Mucosa of descending colon (tissue), 3 donors: ENCODE measurements at regions not wholly inside any gene's neighbourhood (a gene's known extent, or its start where the extent isn't known, plus 50 kb on each side); places are given as distances from the start of the nearest gene placed in this dataset.

Source experiments
- ATAC-seq: fragments of 200-7000 bp; cut with Tn5 transposase; one replicate; pipeline ENCODE4 v1.9.1; 2020; ENCODE audit warnings: mild to moderate bottlenecking, moderate library complexity
- DNase-seq, 3 donors: peaks; one replicate each; pipeline ENCODE4 v3.0.0-alpha.2; 2020
- H3K36me3 ChIP-seq: fragments of 200-600 bp; one replicate; pipeline ENCODE4 v1.8.0; 2021; ENCODE audit warnings: low read depth, mild to moderate bottlenecking
- H3K4me1 ChIP-seq: fragments of 200-600 bp; one replicate; pipeline ENCODE4 v1.8.0; 2021; ENCODE audit warnings: low read depth, mild to moderate bottlenecking
- H3K4me3 ChIP-seq: fragments of 200-600 bp; one replicate; pipeline ENCODE4 v1.8.0; 2021; ENCODE audit warnings: mild to moderate bottlenecking
- H3K9me3 ChIP-seq: fragments of 200-600 bp; one replicate; pipeline ENCODE4 v1.8.0; 2021; ENCODE audit warnings: mild to moderate bottlenecking
- intact Hi-C, 2 donors: fragments of 100-400 bp; cut with DNase I in 1 of 2; cut with micrococcal nuclease in 1 of 2; formaldehyde crosslinking; loops; one replicate each; pipeline versions ENCODE4 v1.11.0 to v1.11.1; 2022; cut with DNase I, micrococcal nuclease
- TF ChIP-seq, protein P1 (sequence below): fragments of 200-600 bp; IDR thresholded peaks from one replicate; pipeline ENCODE4 v1.8.0; 2022; ENCODE audit warnings: antibody characterized with exemption, mild to moderate bottlenecking
- donor health status: DM: no; HTN: no; CAD: no; lungs with moderate emphysema.
- donor health status: DM: no; HTN: no; CAD: no.
- donor health status: DM: no; HTN: yes; CAD: no.

DNA sequence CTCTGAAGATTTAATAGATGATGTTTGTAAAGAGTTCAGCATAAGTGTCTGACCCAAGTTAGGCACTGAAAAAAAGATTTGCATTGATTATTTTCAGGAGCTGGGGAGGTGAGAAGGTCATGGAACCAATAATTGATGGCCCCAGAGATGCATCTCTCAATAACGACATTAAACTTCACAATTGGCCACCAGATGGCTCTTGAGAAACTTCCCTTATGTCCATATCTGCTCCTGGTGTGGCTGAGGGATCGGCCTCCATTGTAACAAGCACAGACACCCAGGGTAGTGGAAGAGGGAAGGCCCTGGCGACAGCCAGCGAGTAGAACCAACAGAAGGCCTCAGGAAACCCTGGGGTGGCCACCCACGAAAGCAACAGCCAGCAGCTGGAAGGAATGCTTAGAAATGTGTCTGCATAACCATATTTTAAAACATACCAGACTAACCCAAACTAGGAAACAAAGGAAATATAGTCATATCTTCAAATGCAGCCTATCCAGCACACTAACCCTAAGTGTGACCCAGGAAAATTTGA lies 536.7 kb downstream of the SOX2 start:
- ATAC-seq, result peak; percentile 31
- no peaks in the 10 kb centered on the region for H3K9me3 ChIP-seq
- intact Hi-C loops, result no loop called here
- H3K36me3 ChIP-seq, result no peaks in the 10 kb centered on the region
- TF ChIP-seq, protein P1, sequence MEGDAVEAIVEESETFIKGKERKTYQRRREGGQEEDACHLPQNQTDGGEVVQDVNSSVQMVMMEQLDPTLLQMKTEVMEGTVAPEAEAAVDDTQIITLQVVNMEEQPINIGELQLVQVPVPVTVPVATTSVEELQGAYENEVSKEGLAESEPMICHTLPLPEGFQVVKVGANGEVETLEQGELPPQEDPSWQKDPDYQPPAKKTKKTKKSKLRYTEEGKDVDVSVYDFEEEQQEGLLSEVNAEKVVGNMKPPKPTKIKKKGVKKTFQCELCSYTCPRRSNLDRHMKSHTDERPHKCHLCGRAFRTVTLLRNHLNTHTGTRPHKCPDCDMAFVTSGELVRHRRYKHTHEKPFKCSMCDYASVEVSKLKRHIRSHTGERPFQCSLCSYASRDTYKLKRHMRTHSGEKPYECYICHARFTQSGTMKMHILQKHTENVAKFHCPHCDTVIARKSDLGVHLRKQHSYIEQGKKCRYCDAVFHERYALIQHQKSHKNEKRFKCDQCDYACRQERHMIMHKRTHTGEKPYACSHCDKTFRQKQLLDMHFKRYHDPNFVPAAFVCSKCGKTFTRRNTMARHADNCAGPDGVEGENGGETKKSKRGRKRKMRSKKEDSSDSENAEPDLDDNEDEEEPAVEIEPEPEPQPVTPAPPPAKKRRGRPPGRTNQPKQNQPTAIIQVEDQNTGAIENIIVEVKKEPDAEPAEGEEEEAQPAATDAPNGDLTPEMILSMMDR, result no peak
- H3K4me3 ChIP-seq, result no peak overlapping the region
- DNase-seq, result peak in 1 of 3 donors; percentile 38
- no peaks in the 10 kb centered on the region for H3K4me1 ChIP-seq

DNA sequence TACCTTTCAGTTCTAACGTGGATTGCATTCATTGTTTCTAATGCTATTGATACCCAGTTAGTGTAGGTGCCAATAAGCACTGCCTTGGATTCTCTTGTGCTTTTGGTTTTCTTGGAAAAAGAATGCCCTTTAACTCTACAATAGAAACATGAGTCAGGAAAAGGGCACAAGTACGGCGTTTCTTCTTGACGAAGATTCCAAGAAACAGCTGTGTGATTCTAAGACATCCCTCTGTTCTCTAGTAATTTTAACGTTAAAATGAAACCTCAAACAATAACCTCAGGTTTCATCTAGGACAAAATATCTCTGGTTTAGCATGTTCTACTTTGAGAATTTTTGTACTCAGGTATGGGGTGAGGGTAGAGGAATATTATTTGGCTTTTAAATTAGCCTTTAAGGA lies 540.5 kb upstream of the ATP11B start:
- Histone ChIP-seq H3K9me3 (no peaks in the 10 kb centered on the region), H3K4me1 (no peaks in the 10 kb centered on the region), H3K36me3 (no peaks in the 10 kb centered on the region), H3K4me3 (no peak overlapping the region)
- DNase-seq (no peak), ATAC-seq (no peak)
- TF ChIP-seq, protein P1, result no peak
- intact Hi-C loops, result loop anchor here in 1 of 2 donors (10.0 kb wide), 1 partner anchor 538 kb away; the partner anchor contains the start of gene SOX2

DNA sequence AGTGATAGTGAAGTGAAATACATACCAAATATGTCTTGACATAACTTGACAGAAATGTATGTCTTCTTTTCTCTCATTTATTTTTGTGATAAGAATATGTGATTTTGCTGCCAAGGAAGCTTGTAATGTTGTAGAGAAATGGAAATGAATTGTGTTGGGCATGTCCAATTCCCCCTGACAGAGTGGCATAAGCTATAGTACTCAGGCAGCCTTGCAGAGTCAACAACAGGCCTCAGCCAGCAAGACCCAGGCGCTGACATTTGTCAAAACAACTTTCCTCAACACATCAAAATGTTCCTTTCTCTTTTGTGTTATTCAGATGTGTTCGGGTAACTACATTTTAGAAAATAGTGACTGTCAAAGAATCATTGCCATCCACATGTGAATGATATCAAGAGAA lies 538.1 kb upstream of the ATP11B start:
- ATAC-seq (no peak), DNase-seq (no peak)
- no peaks in the 10 kb centered on the region for H3K9me3 ChIP-seq
- intact Hi-C loops, result loop anchor here in 1 of 2 donors (10.0 kb wide), 1 partner anchor 540 kb away; the partner anchor contains the start of gene SOX2
- no peaks in the 10 kb centered on the region for H3K4me1 ChIP-seq
- no peaks in the 10 kb centered on the region for H3K36me3 ChIP-seq
- TF ChIP-seq, protein P1, result no peak
- H3K4me3 ChIP-seq, result no peak overlapping the region

DNA sequence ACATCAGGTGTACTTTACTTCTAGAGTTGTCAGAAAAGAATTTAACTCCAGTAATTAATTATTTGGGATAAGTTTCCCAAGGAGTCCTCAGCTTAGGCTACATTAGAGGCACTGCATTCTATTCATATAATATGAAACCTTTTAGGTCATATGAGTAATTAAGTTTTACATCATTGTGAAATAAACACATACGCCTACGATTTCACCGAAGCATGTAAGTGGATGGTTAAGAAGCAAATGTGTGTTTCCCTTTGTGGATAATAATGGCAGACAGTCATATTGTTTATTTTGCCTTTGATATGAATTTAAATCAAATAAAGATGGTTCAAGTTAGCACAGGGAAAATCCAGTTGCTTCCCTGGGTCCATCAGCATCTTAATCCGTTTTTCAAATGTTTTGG lies 535.9 kb upstream of the ATP11B start:
- intact Hi-C loops, result loop anchor here in 1 of 2 donors (10.0 kb wide), 1 partner anchor 543 kb away; the partner anchor contains the start of gene SOX2
- no peaks in the 10 kb centered on the region for H3K4me1 ChIP-seq
- H3K36me3 ChIP-seq, result no peaks in the 10 kb centered on the region
- H3K4me3 ChIP-seq, result no peak overlapping the region
- no peak for DNase-seq
- H3K9me3 ChIP-seq, result no peaks in the 10 kb centered on the region
- TF ChIP-seq, protein P1, result no peak
- no peak for ATAC-seq

DNA sequence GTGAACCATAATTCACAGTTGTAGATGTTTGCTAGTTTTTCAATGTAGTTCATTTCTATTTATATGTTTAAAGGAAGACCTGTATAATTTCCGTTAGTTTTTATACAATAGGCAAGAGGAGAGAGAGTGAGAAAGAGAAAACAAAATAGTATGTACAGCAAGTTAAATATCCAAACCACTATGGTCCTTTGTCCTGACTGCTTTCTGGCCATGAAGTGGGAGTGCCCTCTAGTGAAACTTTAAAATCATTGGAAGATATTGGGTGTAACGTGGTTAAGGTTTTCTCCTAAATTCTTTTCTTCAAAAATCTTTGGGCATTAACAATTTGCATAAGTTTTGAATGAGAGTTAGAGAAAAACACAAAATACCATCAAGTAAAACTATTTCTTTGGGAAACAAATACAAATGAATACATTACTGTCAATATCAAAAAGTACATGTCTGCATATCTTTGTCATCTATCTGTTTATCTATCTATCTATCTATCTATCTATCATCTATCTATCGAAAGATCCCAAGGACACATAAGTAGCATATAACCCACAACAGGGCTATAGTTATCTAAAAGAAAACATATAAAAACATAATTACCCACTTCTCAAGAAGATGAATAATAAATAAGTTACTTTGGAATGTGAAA lies 534.6 kb upstream of the ATP11B start:
- H3K9me3 ChIP-seq, result no peaks in the 10 kb centered on the region
- H3K36me3 ChIP-seq, result no peaks in the 10 kb centered on the region
- intact Hi-C loops, result loop anchor here in 1 of 2 donors (10.0 kb wide), 1 partner anchor 544 kb away; the partner anchor contains the start of gene SOX2
- ATAC-seq, result no peak
- no peaks in the 10 kb centered on the region for H3K4me1 ChIP-seq
- no peak overlapping the region for H3K4me3 ChIP-seq
- DNase-seq, result peak in 1 of 3 donors; percentile 7
- TF ChIP-seq, protein P1, result no peak
